GM19463 (cell line): ENCODE measurements at regions not wholly inside any gene's neighbourhood (a gene's known extent, or its start where the extent isn't known, plus 50 kb on each side); places are given as distances from the start of the nearest gene placed in this dataset.
A peak's percentile ranks its signal among the peaks of the same experiment; 100 is the strongest.

ENCODE experiments used
- ATAC-seq: cut with Tn5 transposase; IDR thresholded peaks from one replicate; pipeline ENCODE4 v1.9.1; 2021; ENCODE audit warnings: mild to moderate bottlenecking, moderate library complexity; ENCODE audit not compliant: unreplicated experiment

GRCh38 chr5:64110222-64110621 lies 55.4 kb upstream of the RNF180 start:
- no peak for ATAC-seq

- ATAC-seq, result no peak
Measured at GRCh38 chr5:64108674-64109073, 57.0 kb upstream of the RNF180 start.

GRCh38 chr5:64100203-64100602 lies 65.4 kb upstream of the RNF180 start:
- ATAC-seq, result no peak

GRCh38 chr5:64096771-64097170 lies 68.9 kb upstream of the RNF180 start:
- ATAC-seq, result no peak

- ATAC-seq, result no peak
Measured at GRCh38 chr5:64077589-64077988, 88.1 kb upstream of the RNF180 start.

GRCh38 chr5:64074533-64074932 lies 91.1 kb upstream of the RNF180 start:
- peak; percentile 70 for ATAC-seq

- no peak for ATAC-seq
Measured at GRCh38 chr5:64069486-64069885, 96.2 kb upstream of the RNF180 start.

- ATAC-seq, result no peak
Measured at GRCh38 chr5:64050296-64050695, 88.1 kb upstream of the HTR1A start.

GRCh38 chr5:64040490-64040889 lies 78.2 kb upstream of the HTR1A start:
- ATAC-seq, result no peak

GRCh38 chr5:64026493-64026892 lies 64.2 kb upstream of the HTR1A start:
- ATAC-seq, result no peak

GRCh38 chr5:64019746-64020145 lies 57.5 kb upstream of the HTR1A start:
- ATAC-seq, result no peak

GRCh38 chr5:64018966-64019365 lies 56.7 kb upstream of the HTR1A start:
- no peak for ATAC-seq

GRCh38 chr5:64015824-64016223 lies 53.6 kb upstream of the HTR1A start:
- ATAC-seq, result no peak
